GM21423 (cell line): ENCODE measurements at regions not wholly inside any gene's neighbourhood (a gene's known extent, or its start where the extent isn't known, plus 50 kb on each side); places are given as distances from the start of the nearest gene placed in this dataset.
"Not testable (repeated sequence)": the region's sequence is repeated elsewhere in the genome, so short reads cannot be mapped to it uniquely, and the experiment has no call there.

Experiments used
- ATAC-seq: cut with Tn5 transposase; IDR thresholded peaks from one replicate; pipeline ENCODE4 v1.9.1; 2021; ENCODE audit warnings: mild to moderate bottlenecking, moderate library complexity; ENCODE audit not compliant: unreplicated experiment

GRCh38 chr6:127406722-127407121 is 52.5 kb downstream of the KIAA0408 start:
- not testable (repeated sequence) for ATAC-seq

- ATAC-seq: no peak
These were observed 53.1 kb downstream of the KIAA0408 start for GRCh38 chr6:127406122-127406521.

- no peak for ATAC-seq
These were observed 54.5 kb downstream of the KIAA0408 start for GRCh38 chr6:127404594-127405178.

- peak; percentile 74 for ATAC-seq
These were observed 55.1 kb downstream of the KIAA0408 start for GRCh38 chr6:127404133-127404532.

GRCh38 chr6:127403636-127404035 is 55.6 kb downstream of the KIAA0408 start:
- peak; percentile 89 for ATAC-seq

GRCh38 chr6:127402890-127403617 is 56.1 kb downstream of the KIAA0408 start:
- no peak for ATAC-seq

- ATAC-seq: no peak
These were observed 54.6 kb upstream of the ECHDC1 start for GRCh38 chr6:127397729-127398630.

- not testable (repeated sequence) for ATAC-seq
These were observed 53.8 kb upstream of the ECHDC1 start for GRCh38 chr6:127397171-127397597.
